ENCODE measurements at regions not wholly inside any gene's neighbourhood (a gene's known extent, or its start where the extent isn't known, plus 50 kb on each side); places are given as distances from the start of the nearest gene placed in this dataset.
A peak's percentile ranks its signal among the peaks of the same experiment; 100 is the strongest.

DNA sequence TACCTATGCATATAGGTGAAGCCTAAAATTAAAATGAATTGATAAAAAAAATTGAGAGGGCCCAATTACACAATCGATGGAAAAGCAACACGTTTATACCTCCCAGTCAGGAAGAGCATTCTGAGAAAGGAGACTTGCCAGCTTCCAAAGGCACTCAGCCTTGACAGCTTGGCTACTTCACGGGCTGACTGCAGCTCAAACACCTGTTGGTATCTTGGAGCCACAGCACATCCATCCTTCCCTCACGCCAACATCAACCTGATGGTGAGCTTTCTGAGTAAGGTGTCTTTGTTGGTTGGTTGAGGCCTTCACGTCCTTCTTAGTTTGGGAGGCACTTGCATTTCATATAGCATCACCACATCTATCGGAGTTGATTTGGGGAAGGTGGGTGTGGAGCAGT lies 598.9 kb upstream of the DIPK2B start:
- H3K9me3 ChIP-seq (ENCODE audit: control insufficient read depth, insufficient read depth, low read depth, low read length), result no peaks in the 10 kb centered on the region
- no peaks in the 10 kb centered on the region for H3K4me1 ChIP-seq (ENCODE audit: control insufficient read depth, insufficient read depth, low read length)
- no peak overlapping the region for H3K27ac ChIP-seq (ENCODE audit: extremely low read depth, low read depth, low read length)
- TF ChIP-seq SCRT2 (tag by site-specific recombination; IDR thresholded peaks at IDR 0.05) (peak; percentile 71), FEZF1 (tag by site-specific recombination; IDR thresholded peaks at IDR 0.05) (no peak), SCRT1 (tag by site-specific recombination; IDR thresholded peaks at IDR 0.05; ENCODE audit: borderline replicate concordance) (peak; percentile 35; the same call in 1 of the 2 replicates)
- H3K36me3 ChIP-seq (ENCODE audit: control insufficient read depth in 2 of 2, insufficient read depth in 1 of 2, low read length in 2 of 2), result no peaks in the 10 kb centered on the region
- ChIA-PET CTCF (no interaction called here), POLR2A (no interaction called here)
- H3K4me3 ChIP-seq (ENCODE audit: low read depth, low read length), result no peak overlapping the region

DNA sequence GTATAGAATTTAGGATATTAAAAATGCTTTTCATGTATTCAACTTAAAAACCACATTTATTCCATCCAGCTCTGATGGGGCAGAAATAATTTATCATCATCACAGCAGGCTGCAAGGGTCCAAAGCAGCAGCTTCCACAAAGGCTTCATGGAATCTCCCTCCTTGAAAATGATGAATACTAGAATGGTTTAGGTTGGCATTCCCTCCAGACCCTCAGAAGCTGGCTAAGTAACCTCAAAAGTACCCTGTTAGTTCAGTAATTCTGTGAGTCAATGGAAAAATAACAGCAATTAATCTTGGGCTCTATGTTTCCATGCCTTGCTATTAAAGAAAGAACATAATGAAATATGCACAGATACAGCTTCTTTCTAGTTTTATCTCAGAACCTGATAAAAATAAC lies 594.9 kb upstream of the DIPK2B start:
- Histone ChIP-seq H3K9me3 (ENCODE audit: control insufficient read depth, insufficient read depth, low read depth, low read length) (no peaks in the 10 kb centered on the region), H3K27ac (ENCODE audit: extremely low read depth, low read depth, low read length) (no peak overlapping the region), H3K4me1 (ENCODE audit: control insufficient read depth, insufficient read depth, low read length) (no peaks in the 10 kb centered on the region), H3K36me3 (ENCODE audit: control insufficient read depth in 2 of 2, insufficient read depth in 1 of 2, low read length in 2 of 2) (no peaks in the 10 kb centered on the region), H3K4me3 (ENCODE audit: low read depth, low read length) (no peak overlapping the region)
- CTCF ChIA-PET, result no interaction called here
- TF ChIP-seq, protein P1, sequence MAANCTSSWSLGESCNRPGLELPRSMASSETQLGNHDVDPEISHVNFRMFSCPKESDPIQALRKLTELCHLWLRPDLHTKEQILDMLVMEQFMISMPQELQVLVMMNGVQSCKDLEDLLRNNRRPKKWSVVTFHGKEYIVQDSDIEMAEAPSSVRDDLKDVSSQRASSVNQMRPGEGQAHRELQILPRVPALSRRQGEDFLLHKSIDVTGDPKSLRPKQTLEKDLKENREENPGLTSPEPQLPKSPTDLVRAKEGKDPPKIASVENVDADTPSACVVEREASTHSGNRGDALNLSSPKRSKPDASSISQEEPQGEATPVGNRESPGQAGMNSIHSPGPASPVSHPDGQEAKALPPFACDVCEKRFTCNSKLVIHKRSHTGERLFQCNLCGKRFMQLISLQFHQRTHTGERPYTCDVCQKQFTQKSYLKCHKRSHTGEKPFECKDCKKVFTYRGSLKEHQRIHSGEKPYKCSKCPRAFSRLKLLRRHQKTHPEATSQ (tag by site-specific recombination; IDR thresholded peaks at IDR 0.05), result no peak
- TF ChIP-seq ZNF623 (tag by site-specific recombination; IDR thresholded peaks at IDR 0.05) (no peak), OSR2 (tag by site-specific recombination; IDR thresholded peaks at IDR 0.05) (no peak), SALL2 (tag by site-specific recombination; IDR thresholded peaks at IDR 0.05; ENCODE audit: borderline replicate concordance) (no peak)
- POLR2A ChIA-PET, result no interaction called here

DNA sequence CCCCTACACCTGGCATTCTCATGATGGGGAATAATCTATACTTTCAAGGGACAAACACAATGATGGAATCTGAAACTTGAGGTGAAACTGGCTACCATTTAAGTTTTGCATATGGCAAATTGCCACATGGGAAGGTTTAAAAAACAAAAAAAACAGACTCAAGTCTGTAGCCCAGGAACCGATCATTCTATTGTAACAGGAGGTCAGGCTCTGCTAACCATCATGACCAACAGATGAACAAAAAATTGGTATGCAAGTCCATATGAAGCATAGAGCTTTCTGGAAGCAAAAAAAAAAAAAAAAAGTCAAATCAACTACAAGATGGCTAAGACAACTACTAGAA lies 594.3 kb upstream of the DIPK2B start:
- H3K27ac ChIP-seq (ENCODE audit: extremely low read depth, low read depth, low read length), result no peak overlapping the region
- H3K4me1 ChIP-seq (ENCODE audit: control insufficient read depth, insufficient read depth, low read length), result no peaks in the 10 kb centered on the region
- H3K4me3 ChIP-seq (ENCODE audit: low read depth, low read length), result no peak overlapping the region
- TF ChIP-seq, protein P2, sequence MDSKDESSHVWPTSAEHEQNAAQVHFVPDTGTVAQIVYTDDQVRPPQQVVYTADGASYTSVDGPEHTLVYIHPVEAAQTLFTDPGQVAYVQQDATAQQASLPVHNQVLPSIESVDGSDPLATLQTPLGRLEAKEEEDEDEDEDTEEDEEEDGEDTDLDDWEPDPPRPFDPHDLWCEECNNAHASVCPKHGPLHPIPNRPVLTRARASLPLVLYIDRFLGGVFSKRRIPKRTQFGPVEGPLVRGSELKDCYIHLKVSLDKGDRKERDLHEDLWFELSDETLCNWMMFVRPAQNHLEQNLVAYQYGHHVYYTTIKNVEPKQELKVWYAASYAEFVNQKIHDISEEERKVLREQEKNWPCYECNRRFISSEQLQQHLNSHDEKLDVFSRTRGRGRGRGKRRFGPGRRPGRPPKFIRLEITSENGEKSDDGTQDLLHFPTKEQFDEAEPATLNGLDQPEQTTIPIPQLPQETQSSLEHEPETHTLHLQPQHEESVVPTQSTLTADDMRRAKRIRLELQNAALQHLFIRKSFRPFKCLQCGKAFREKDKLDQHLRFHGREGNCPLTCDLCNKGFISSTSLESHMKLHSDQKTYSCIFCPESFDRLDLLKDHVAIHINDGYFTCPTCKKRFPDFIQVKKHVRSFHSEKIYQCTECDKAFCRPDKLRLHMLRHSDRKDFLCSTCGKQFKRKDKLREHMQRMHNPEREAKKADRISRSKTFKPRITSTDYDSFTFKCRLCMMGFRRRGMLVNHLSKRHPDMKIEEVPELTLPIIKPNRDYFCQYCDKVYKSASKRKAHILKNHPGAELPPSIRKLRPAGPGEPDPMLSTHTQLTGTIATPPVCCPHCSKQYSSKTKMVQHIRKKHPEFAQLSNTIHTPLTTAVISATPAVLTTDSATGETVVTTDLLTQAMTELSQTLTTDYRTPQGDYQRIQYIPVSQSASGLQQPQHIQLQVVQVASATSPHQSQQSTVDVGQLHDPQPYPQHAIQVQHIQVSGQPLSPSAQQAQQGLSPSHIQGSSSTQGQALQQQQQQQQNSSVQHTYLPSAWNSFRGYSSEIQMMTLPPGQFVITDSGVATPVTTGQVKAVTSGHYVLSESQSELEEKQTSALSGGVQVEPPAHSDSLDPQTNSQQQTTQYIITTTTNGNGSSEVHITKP (tag by site-specific recombination; IDR thresholded peaks at IDR 0.05), result no peak
- TF ChIP-seq, protein P3, sequence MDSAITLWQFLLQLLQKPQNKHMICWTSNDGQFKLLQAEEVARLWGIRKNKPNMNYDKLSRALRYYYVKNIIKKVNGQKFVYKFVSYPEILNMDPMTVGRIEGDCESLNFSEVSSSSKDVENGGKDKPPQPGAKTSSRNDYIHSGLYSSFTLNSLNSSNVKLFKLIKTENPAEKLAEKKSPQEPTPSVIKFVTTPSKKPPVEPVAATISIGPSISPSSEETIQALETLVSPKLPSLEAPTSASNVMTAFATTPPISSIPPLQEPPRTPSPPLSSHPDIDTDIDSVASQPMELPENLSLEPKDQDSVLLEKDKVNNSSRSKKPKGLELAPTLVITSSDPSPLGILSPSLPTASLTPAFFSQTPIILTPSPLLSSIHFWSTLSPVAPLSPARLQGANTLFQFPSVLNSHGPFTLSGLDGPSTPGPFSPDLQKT (IDR thresholded peaks at IDR 0.05; ENCODE audit: borderline replicate concordance, low read depth, low read length), result no peak
- TF ChIP-seq ZNF621 (tag by site-specific recombination; IDR thresholded peaks at IDR 0.05) (no peak), OVOL3 (tag by site-specific recombination; IDR thresholded peaks at IDR 0.05) (no peak), ZNF501 (tag by site-specific recombination; IDR thresholded peaks at IDR 0.05) (no peak)
- no peaks in the 10 kb centered on the region for H3K9me3 ChIP-seq (ENCODE audit: control insufficient read depth, insufficient read depth, low read depth, low read length)
- CTCF ChIA-PET, result interaction anchor here (0.5 to 0.7 kb wide), 2 partner anchors 164 to 543 kb away, joined by 3 read pairs; no protein-coding TSS in a partner anchor
- H3K36me3 ChIP-seq (ENCODE audit: control insufficient read depth in 2 of 2, insufficient read depth in 1 of 2, low read length in 2 of 2), result no peaks in the 10 kb centered on the region
- POLR2A ChIA-PET, result no interaction called here

Data from HEK293 (cell line).